ENCODE measurements at regions not wholly inside any gene's neighbourhood (a gene's known extent, or its start where the extent isn't known, plus 50 kb on each side); places are given as distances from the start of the nearest gene placed in this dataset.

GRCh38 chr16:9316008-9316407 is 224.6 kb downstream of the HAPSTR1 start:
- TF ChIP-seq CTCF (IDR thresholded peaks at IDR 0.05; ENCODE audit: low read depth, low read length, missing input control) (no peak), REST (IDR thresholded peaks at IDR 0.05) (no peak), ZBTB33 (IDR thresholded peaks at IDR 0.05) (no peak), HNF4G (IDR thresholded peaks at IDR 0.05) (no peak), FOXA1 (IDR thresholded peaks at IDR 0.05) (no peak), YY1 (IDR thresholded peaks at IDR 0.05) (no peak), NR2F2 (IDR thresholded peaks at IDR 0.05) (no peak)

All from liver (tissue), 3 donors.